Colon (tissue), 2 donors: ENCODE measurements at regions not wholly inside any gene's neighbourhood (a gene's known extent, or its start where the extent isn't known, plus 50 kb on each side); places are given as distances from the start of the nearest gene placed in this dataset.

Experiments used
- FAIRE-seq: peaks from 2 replicates; lab custom pipeline; 2012; peaks lifted over from hg19 to GRCh38; lab: Jason Lieb, UNC
- donor health status: control.
- donor health status: control.

DNA sequence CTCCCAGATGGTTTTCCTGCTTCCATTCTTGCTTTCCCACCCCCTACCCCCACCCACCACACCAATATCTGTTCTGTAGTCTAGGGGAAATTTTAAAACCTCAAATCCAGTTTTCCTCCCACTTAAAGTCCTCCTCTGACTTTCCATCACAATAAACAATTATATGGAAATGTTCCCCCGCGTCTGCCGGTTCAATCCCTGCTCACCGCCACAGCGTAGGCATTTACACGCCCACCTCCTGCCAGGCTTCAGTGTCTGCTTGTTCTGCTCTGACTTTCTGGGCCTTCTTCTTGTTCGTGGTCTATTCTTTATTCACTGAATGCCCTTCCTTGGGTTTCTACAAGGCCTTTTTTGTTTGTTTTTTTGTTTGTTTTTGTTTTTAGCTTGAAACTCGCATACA, 633.0 kb upstream of the MKI67 start:
- no peak for FAIRE-seq

- no peak for FAIRE-seq
Measured at GRCh38 chr10:128763588-128763987, 637.4 kb upstream of the MKI67 start.

DNA sequence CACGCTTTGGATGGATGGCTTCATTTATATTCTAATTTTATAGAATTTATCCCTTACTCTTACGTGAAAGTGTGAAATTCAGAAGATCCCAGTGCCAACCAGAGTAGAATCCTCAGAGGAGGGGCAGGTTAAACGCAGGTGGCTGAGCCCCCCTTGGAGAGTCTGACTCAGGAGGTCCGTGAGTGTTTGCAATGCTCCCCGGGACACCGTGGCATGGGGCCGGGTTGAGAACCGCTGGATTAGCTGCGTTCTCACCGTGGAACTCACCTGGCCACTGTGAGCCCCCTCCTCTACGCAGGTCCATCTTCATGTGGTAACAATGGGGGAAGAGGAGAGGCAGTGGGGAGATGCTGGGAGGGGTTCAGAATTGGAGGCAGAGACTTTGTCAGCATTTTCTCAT, 638.0 kb upstream of the MKI67 start:
- FAIRE-seq = no peak

GRCh38 chr10:128766915-128767314, 640.7 kb upstream of the MKI67 start:
- no peak for FAIRE-seq

DNA sequence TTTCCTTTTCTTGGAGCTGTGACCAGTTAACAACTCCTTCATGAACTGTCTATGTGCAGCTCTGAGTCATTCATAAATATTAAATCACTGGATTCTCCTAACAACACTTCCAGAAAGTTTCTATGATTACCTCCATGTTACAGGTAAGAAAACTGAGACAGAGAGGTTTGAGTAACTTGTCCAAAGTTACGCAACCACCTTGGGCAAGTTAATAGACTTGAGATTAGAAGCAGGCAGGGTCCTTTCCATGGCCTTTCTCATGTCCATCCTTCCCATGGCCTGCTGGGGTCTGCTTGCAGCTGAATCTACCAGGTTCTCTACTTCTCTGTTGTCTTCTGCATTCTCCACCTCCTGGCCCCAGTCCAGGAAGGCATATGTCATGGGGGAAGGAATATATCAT, 648.8 kb upstream of the MKI67 start:
- no peak for FAIRE-seq

DNA sequence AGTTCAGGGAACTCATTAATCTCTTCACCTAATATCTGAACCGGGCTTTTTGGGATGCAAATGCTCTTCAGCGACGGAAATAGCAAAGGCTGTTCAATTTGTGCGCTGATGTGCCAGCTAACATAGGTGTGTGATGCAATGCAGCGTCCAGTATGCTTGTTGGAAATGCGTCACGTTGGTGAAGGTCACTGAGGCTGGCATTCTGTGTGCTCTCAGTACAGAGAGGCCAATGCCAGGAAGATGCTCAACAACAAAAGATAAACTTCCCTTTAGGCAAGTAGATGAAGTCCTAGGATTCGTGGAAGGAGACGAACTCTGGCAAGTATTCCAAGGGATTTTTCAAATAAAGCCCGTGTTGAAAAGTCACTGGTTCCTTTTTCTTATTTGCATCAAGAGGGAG, 649.5 kb upstream of the MKI67 start:
- no peak for FAIRE-seq

DNA sequence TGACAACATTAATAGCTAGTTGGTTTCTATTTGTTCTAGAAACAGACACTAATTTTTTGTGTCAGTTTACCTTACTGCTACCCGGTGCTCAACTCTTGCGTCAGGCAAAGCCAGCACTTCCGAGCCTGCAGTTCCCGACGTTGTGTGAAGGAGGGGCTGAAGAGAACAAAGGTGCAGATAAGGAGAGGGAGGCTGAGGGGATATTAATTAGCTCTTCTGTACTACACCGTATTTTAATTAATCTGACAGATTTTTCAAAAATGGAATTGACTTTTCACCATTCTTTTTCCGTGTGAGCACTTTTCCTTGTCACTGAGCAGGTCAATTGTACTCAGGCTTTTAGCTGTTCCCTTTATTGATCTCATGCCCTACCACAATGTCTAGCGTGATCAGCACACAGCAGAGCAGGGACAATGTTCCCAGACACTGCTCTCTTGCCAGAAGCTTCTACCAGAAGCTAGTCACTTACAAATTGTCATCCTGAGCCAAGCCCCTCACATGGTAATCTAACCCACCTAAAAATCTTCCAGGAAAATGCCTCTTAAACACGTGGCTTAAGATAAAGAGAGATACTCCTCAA, 650.5 kb upstream of the MKI67 start:
- FAIRE-seq = no peak

DNA sequence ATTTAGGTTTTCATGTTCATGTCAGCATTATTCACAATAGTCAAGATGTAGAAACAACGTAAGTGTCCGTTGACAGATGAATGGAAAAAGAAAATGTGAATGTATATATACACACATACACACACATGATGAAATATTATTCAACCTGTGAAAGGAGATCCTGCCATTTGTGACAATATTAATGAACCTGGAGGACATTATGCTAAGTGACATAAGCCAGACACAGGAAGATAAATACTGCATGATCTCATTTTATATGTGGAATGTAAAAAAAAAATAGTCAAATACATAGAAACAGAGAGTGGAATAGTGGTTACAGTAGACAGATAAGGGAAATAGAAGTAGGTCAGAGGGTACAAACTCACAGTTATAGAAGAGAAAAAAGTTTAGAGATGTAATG, 651.1 kb upstream of the MKI67 start:
- FAIRE-seq = no peak

- no peak for FAIRE-seq
Measured at GRCh38 chr10:128779416-128779815, 653.2 kb upstream of the MKI67 start.

DNA sequence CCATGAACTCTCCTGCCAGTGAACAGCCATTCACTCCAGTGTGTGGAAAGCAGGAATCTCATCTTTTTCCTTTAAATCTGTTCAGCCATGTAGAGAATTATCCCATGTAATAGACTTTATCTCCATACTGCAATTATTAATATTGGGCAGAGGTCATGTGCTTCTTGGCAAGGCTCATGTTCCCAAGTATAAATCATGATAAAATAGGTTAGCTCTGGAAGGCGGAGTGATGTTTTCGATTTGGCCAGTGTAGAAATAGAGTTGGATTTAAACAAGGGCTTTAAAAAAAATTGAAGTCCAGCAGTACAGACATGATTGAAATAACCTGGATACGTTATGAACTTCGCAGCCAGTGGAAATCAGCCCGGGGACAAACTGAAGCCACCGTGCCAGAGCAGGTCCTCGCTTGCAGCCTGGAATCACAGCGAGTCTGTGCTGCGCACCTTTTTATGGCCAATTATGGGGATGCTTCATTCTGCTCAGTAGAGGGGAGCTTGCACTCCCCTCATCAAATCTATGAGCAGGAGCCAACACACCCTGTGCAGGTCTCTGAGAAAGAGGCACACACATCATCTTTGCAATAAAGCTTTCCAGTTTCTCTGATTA, 654.0 kb upstream of the MKI67 start:
- no peak for FAIRE-seq

GRCh38 chr10:128781637-128782036, 655.4 kb upstream of the MKI67 start:
- no peak for FAIRE-seq

DNA sequence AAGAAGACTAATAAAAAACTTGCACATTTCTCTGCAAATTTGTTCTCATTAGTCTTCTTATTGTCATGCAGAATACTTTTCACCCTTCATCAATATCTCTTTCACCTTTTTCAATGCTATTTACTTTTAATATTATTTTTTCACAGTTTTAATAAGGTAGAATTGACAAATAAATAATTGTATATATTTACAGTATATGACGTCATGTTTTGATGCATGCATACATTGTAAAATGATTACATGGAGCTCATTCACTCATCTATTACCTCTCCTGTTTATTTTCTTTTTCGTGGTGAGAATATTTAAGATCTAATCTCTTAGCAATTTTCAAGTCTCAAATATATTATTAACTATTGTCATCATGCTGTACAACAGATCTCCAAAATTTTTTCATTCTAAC, 658.2 kb upstream of the MKI67 start:
- no peak for FAIRE-seq

- no peak for FAIRE-seq
Measured at GRCh38 chr10:128792426-128793140, 666.4 kb upstream of the MKI67 start.

DNA sequence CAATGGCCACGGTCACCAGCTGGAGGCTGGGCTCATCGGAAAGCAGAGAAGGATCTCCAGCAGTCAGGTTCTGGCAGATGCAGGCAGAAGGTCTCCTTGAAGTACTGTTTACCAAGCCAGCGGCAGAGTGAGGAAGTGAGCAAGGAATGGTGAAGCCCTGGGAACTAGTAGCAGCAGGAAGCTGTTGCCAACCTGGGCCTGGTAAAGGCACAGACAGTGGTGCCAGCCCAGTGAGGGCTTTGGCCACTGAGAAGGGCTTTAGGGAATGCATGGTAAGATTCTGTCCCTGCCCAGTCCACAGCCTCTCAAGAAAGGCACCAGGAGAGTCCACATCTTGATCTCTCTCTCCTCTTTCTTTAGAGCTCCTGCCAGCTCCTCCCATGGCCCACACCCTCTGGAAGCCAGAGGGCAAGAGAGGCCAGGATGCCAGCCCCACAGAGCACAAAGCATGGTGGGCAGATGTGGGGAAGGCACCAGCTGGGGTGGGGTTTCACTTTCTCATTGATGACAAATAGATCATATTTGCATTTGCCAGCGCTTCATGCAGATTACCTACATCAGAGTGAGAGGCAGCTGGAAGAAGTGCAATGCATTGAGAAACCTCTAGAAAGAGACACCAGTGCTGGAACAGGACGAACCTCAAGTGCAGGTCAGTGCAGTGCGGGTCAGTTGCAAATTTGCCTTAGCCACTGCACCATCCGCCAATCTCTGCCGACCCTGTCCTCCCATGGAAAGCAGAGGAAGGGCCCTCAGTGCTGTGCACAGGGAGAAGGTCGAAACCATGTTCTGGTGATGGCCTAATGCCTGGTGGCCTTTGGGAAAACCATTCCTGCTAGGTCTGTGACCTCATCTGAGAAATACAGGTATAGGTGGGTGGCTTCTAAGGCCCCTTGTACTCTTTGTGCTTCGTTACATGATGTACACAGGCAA, 667.8 kb upstream of the MKI67 start:
- FAIRE-seq = no peak

- FAIRE-seq = no peak
Measured at GRCh38 chr10:128796396-128796912, 670.2 kb upstream of the MKI67 start.

DNA sequence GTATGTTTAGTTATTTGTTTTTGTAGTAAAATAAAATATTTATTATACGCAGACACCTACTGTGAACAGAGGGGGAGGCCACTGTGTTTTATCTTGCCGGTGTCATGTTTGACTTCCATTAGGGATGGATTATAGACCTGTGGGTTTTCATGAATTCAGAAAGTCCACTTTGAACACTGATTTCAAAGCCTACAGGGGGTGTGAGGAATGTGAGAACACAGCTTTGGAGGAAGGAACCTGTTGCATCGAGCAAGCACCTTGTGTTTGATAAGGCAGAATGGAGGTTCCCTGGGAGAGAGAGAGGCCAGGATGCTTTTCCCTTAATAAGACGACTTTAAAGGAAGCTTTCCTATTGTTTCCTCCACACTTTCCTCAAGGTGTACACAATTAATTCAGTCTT, 665.0 kb upstream of the MGMT start:
- no peak for FAIRE-seq

GRCh38 chr10:128803790-128804189, 663.3 kb upstream of the MGMT start:
- no peak for FAIRE-seq

DNA sequence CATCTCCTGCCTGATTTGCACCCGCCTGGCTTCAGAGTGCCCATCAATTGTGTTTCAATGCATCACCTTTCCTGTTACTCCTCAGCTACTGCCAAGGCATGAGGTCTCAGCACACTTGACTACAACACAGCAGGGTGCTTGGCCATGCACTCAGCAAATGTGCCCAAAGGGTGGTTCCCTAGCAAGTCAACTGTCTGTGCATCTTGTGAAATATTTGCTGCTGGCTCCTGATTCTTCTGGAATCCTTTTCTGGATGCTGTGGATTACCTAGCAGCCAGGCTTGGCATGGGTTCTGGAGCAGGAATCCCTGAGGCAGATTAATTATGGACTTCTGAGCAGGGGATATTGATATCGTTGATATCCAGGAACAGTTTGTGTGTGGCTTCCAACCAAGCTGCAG, 662.6 kb upstream of the MGMT start:
- no peak for FAIRE-seq

GRCh38 chr10:128808921-128809440, 658.1 kb upstream of the MGMT start:
- FAIRE-seq = no peak

- no peak for FAIRE-seq
Measured at GRCh38 chr10:128811511-128811910, 655.5 kb upstream of the MGMT start.

- FAIRE-seq = no peak
Measured at GRCh38 chr10:128812000-128812399, 655.0 kb upstream of the MGMT start.

DNA sequence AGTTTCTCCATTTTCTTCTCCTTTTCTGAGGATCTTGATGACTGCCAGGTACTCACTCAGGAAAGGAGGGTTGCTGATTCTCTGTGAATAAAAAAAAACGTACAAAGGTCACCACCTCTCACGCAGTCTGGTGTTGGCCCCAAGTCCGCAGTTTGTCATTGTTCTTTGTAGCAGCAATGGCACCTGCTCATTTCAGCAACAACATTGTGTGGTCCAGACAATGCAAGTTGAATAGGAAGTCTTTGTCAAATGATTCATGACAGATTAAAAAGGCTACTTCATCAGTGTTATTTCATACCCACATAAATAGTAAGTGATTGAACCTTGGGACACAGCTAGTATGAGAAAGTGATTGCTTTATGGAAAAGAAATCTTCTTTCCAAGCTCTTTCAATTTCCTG, 653.5 kb upstream of the MGMT start:
- no peak for FAIRE-seq
